ENCODE measurements at regions not wholly inside any gene's neighbourhood (a gene's known extent, or its start where the extent isn't known, plus 50 kb on each side); places are given as distances from the start of the nearest gene placed in this dataset.

- DNase-seq: no peak
Measured at GRCh38 chr9:7980691-7981289, 181.2 kb upstream of the DMAC1 start.

GRCh38 chr9:7980041-7980440 is 180.5 kb upstream of the DMAC1 start:
- DNase-seq: no peak

- DNase-seq: no peak
Measured at GRCh38 chr9:7979611-7980010, 180.0 kb upstream of the DMAC1 start.

GRCh38 chr9:7977586-7977985 is 178.0 kb upstream of the DMAC1 start:
- DNase-seq: peak; percentile 10

- DNase-seq: no peak
Measured at GRCh38 chr9:7976856-7977255, 177.3 kb upstream of the DMAC1 start.

GRCh38 chr9:7976167-7976755 is 176.7 kb upstream of the DMAC1 start:
- DNase-seq: peak; percentile 85

GRCh38 chr9:7975336-7975735 is 175.8 kb upstream of the DMAC1 start:
- no peak for DNase-seq

- peak; percentile 19 for DNase-seq
Measured at GRCh38 chr9:7974335-7974960, 174.9 kb upstream of the DMAC1 start.

- no peak for DNase-seq
Measured at GRCh38 chr9:7973123-7973522, 173.5 kb upstream of the DMAC1 start.

GRCh38 chr9:7970681-7971330 is 171.2 kb upstream of the DMAC1 start:
- DNase-seq: no peak

- no peak for DNase-seq
Measured at GRCh38 chr9:7968687-7969086, 169.1 kb upstream of the DMAC1 start.

- no peak for DNase-seq
Measured at GRCh38 chr9:7967851-7968250, 168.3 kb upstream of the DMAC1 start.

GRCh38 chr9:7967093-7967827 is 167.7 kb upstream of the DMAC1 start:
- no peak for DNase-seq

- no peak for DNase-seq
Measured at GRCh38 chr9:7965063-7965462, 165.5 kb upstream of the DMAC1 start.

- DNase-seq: no peak
Measured at GRCh38 chr9:7963026-7963425, 163.4 kb upstream of the DMAC1 start.

- no peak for DNase-seq
Measured at GRCh38 chr9:7961076-7961475, 161.5 kb upstream of the DMAC1 start.

- DNase-seq: no peak
Measured at GRCh38 chr9:7960320-7961050, 160.9 kb upstream of the DMAC1 start.

- no peak for DNase-seq
Measured at GRCh38 chr9:7957803-7958202, 158.2 kb upstream of the DMAC1 start.

GRCh38 chr9:7947577-7947976 is 148.0 kb upstream of the DMAC1 start:
- DNase-seq: no peak

GRCh38 chr9:7946458-7946857 is 146.9 kb upstream of the DMAC1 start:
- no peak for DNase-seq

GRCh38 chr9:7944572-7944971 is 145.0 kb upstream of the DMAC1 start:
- no peak for DNase-seq

- no peak for DNase-seq
Measured at GRCh38 chr9:7937761-7938491, 138.3 kb upstream of the DMAC1 start.
